ENCODE measurements at regions not wholly inside any gene's neighbourhood (a gene's known extent, or its start where the extent isn't known, plus 50 kb on each side); places are given as distances from the start of the nearest gene placed in this dataset.

- no peak for TF ChIP-seq CTCF (IDR thresholded peaks at IDR 0.05; ENCODE audit: insufficient read depth, low read length, missing control alignments)
- CTCF ChIA-PET = no interaction called here
- no peak overlapping the region for H3K4me3 ChIP-seq (ENCODE audit: low read depth, low read length)
- POLR2A ChIA-PET = no interaction called here
- DNase-seq (ENCODE audit: low read depth, low spot score) = no peak
These were observed 546.4 kb upstream of the SOX11 start for GRCh38 chr2:5145801-5146200.

- CTCF ChIA-PET = no interaction called here
- TF ChIP-seq CTCF (IDR thresholded peaks at IDR 0.05; ENCODE audit: insufficient read depth, low read length, missing control alignments) = no peak
- H3K4me3 ChIP-seq (ENCODE audit: low read depth, low read length) = no peak overlapping the region
- POLR2A ChIA-PET = no interaction called here
- no peak for DNase-seq (ENCODE audit: low read depth, low spot score)
These were observed 543.6 kb upstream of the SOX11 start for GRCh38 chr2:5148392-5149085.

GRCh38 chr2:5150871-5151270, 541.3 kb upstream of the SOX11 start:
- CTCF ChIA-PET = no interaction called here
- DNase-seq (ENCODE audit: low read depth, low spot score) = no peak
- TF ChIP-seq CTCF (IDR thresholded peaks at IDR 0.05; ENCODE audit: insufficient read depth, low read length, missing control alignments) = no peak
- no peak overlapping the region for H3K4me3 ChIP-seq (ENCODE audit: low read depth, low read length)
- POLR2A ChIA-PET = no interaction called here

GRCh38 chr2:5164776-5165525, 527.2 kb upstream of the SOX11 start:
- peak; percentile 62 for DNase-seq (ENCODE audit: low read depth, low spot score)
- POLR2A ChIA-PET = no interaction called here
- no peak for TF ChIP-seq CTCF (IDR thresholded peaks at IDR 0.05; ENCODE audit: insufficient read depth, low read length, missing control alignments)
- no peak overlapping the region for H3K4me3 ChIP-seq (ENCODE audit: low read depth, low read length)
- CTCF ChIA-PET = interaction anchor here (0.6 kb wide), 1 partner anchor 10 kb away, joined by 3 read pairs; no protein-coding TSS in a partner anchor

- POLR2A ChIA-PET = no interaction called here
- TF ChIP-seq CTCF (IDR thresholded peaks at IDR 0.05; ENCODE audit: insufficient read depth, low read length, missing control alignments) = no peak
- CTCF ChIA-PET = no interaction called here
- H3K4me3 ChIP-seq (ENCODE audit: low read depth, low read length) = no peak overlapping the region
- no peak for DNase-seq (ENCODE audit: low read depth, low spot score)
These were observed 519.3 kb upstream of the SOX11 start for GRCh38 chr2:5172923-5173322.

GRCh38 chr2:5173876-5174535, 518.2 kb upstream of the SOX11 start:
- CTCF ChIA-PET = interaction anchor here (1.2 kb wide), 1 partner anchor 741 kb away, joined by 3 read pairs; no protein-coding TSS in a partner anchor
- DNase-seq (ENCODE audit: low read depth, low spot score) = no peak
- H3K4me3 ChIP-seq (ENCODE audit: low read depth, low read length) = no peak overlapping the region
- POLR2A ChIA-PET = no interaction called here
- no peak for TF ChIP-seq CTCF (IDR thresholded peaks at IDR 0.05; ENCODE audit: insufficient read depth, low read length, missing control alignments)

Measured in AG04449 (cell line).